Peyer's patch (tissue), 4 donors: ENCODE measurements at regions not wholly inside any gene's neighbourhood (a gene's known extent, or its start where the extent isn't known, plus 50 kb on each side); places are given as distances from the start of the nearest gene placed in this dataset.

Experiments
- DNase-seq, 3 donors: peaks; one replicate each; pipeline ENCODE4 v3.0.0-alpha.2; 2017 to 2019
- H3K27ac ChIP-seq, 4 donors: fragments of 200-600 bp; sonication (generic); one replicate each; pipeline ENCODE4 v1.5.1; 2016 to 2019
- H3K27me3 ChIP-seq, 2 donors: fragments of 200-600 bp; sonication (generic); one replicate each; pipeline ENCODE4 v1.5.1; 2019
- H3K36me3 ChIP-seq, 3 donors: fragments of 200-600 bp; sonication (generic); one replicate each; pipeline ENCODE4 v1.5.1; 2016 to 2019
- H3K4me1 ChIP-seq, 4 donors: fragments of 200-600 bp; sonication (generic); one replicate each; pipeline ENCODE4 v1.5.1; 2016 to 2019
- H3K4me3 ChIP-seq, 4 donors: fragments of 200-600 bp; sonication (generic); 1 replicate in 3 of 4; 2 replicates in 1 of 4; pipeline ENCODE4 v1.5.1; 2016 to 2019; ENCODE audit warnings: mild to moderate bottlenecking in 1 of 4
- H3K9me3 ChIP-seq, 4 donors: fragments of 200-600 bp; sonication (generic); one replicate each; pipeline ENCODE4 v1.5.1; 2016 to 2019; ENCODE audit warnings: mild to moderate bottlenecking in 1 of 4
- CTCF ChIP-seq, 6 experiments: fragments of 450-650 bp in 4 of 6; fragments of 200-600 bp in 2 of 6; sonication (generic) in 1 of 6; IDR thresholded peaks; one replicate each; pipeline ENCODE4 v1.5.1; 2017 to 2019; ENCODE audit warnings: antibody characterized with exemption in 6 of 6, mild to moderate bottlenecking in 3 of 6, moderate library complexity in 1 of 6
- POLR2A ChIP-seq, 2 donors: fragments of 450-650 bp; IDR thresholded peaks; one replicate each; pipeline ENCODE4 v1.5.1; 2017; ENCODE audit warnings: antibody characterized with exemption in 2 of 2, mild to moderate bottlenecking in 2 of 2, moderate library complexity in 2 of 2

DNA sequence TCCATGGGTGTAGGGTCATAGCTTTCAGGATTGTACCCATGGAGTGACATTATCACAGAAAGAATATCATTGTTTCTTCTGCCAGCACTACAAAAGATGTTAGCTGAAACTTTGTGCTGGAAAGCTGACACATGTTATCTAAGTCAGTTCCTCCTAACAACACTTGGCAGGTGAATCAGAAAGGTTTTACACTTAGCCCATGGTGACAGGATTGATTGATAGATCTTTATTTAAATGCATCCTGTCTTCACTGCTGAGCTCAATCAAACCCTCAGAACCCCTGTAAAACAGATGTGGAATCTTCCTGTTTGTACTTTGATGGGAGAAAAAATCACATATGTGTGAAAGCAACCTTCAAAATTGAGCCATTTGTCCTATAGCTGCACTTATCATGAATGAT is 811.5 kb upstream of the ANO3 start:
- TF ChIP-seq CTCF (IDR thresholded peaks at IDR 0.05) (no peak), POLR2A (IDR thresholded peaks at IDR 0.05) (no peak)
- Histone ChIP-seq H3K27ac (no peak overlapping the region), H3K27me3 (no peaks in the 10 kb centered on the region), H3K4me1 (no peaks in the 10 kb centered on the region), H3K4me3 (no peak overlapping the region), H3K9me3 (no peaks in the 10 kb centered on the region), H3K36me3 (no peaks in the 10 kb centered on the region)
- DNase-seq, result no peak

DNA sequence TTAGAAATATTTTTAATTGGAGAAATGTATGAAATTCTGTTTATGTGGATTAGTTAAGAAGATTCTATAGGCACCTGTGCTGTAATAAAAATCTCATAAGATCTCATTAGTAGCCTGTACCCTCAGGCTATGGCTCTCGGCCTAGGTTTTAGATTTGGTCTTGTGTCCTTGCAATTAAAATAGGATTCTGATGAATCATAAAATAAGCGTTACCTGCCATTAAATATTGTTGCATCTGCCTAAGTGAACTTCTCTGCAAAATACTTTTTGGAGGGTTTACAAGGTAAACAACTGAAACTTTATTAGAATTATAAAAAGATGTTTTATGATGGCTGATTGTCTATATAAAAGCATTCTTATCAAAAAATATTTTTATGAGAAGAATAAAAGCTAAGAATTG is 804.1 kb upstream of the ANO3 start:
- DNase-seq, result no peak
- Histone ChIP-seq H3K27ac (no peak overlapping the region), H3K4me1 (no peaks in the 10 kb centered on the region), H3K4me3 (no peak overlapping the region), H3K36me3 (no peaks in the 10 kb centered on the region), H3K9me3 (no peaks in the 10 kb centered on the region), H3K27me3 (no peaks in the 10 kb centered on the region)
- TF ChIP-seq POLR2A (IDR thresholded peaks at IDR 0.05), result no peak
- no peak for TF ChIP-seq CTCF (IDR thresholded peaks at IDR 0.05)

DNA sequence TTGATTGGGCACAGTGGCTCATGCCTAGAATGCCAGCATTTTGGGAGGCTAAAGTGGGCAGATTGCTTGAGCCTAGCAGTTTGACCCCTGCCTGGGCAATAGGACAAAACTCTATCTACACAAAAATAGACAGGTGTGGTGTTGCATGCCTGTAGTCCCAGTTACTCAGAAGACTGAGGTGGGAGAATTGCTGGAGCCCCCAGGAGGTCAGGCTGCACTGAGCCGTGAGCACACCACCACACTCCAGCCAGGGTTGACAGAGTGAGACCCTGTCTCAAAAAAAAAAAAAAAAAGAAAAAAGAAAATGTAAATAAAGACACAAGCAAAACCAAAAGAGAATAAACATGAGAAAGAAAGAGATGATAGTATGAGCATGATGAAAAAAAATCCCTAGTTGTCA is 802.4 kb upstream of the ANO3 start:
- Histone ChIP-seq H3K27me3 (no peaks in the 10 kb centered on the region), H3K9me3 (no peaks in the 10 kb centered on the region), H3K4me1 (no peaks in the 10 kb centered on the region), H3K36me3 (no peaks in the 10 kb centered on the region), H3K27ac (no peak overlapping the region), H3K4me3 (no peak overlapping the region)
- TF ChIP-seq CTCF (IDR thresholded peaks at IDR 0.05) (no peak), POLR2A (IDR thresholded peaks at IDR 0.05) (no peak)
- no peak for DNase-seq

- no peak for TF ChIP-seq CTCF (IDR thresholded peaks at IDR 0.05)
- no peak for TF ChIP-seq POLR2A (IDR thresholded peaks at IDR 0.05)
- H3K27ac ChIP-seq, result no peak overlapping the region
- no peaks in the 10 kb centered on the region for H3K4me1 ChIP-seq
- H3K36me3 ChIP-seq, result no peaks in the 10 kb centered on the region
- H3K27me3 ChIP-seq, result no peaks in the 10 kb centered on the region
- DNase-seq, result no peak
- H3K9me3 ChIP-seq, result no peaks in the 10 kb centered on the region
- no peak overlapping the region for H3K4me3 ChIP-seq
Observed at GRCh38 chr11:25535467-25536272, 796.3 kb upstream of the ANO3 start.

GRCh38 chr11:25536289-25536688 is 795.6 kb upstream of the ANO3 start:
- no peaks in the 10 kb centered on the region for H3K27me3 ChIP-seq
- DNase-seq, result no peak
- TF ChIP-seq CTCF (IDR thresholded peaks at IDR 0.05) (no peak), POLR2A (IDR thresholded peaks at IDR 0.05) (no peak)
- H3K9me3 ChIP-seq, result no peaks in the 10 kb centered on the region
- no peak overlapping the region for H3K27ac ChIP-seq
- no peaks in the 10 kb centered on the region for H3K4me1 ChIP-seq
- H3K36me3 ChIP-seq, result no peaks in the 10 kb centered on the region
- no peak overlapping the region for H3K4me3 ChIP-seq
